BLaER1 treated with 17β-estradiol and CSF1 and Interleukin-3, amounts not matched to agents 10 nM and 100 nM (cell line): ENCODE measurements at regions not wholly inside any gene's neighbourhood (a gene's known extent, or its start where the extent isn't known, plus 50 kb on each side); places are given as distances from the start of the nearest gene placed in this dataset.
A peak's percentile ranks its signal among the peaks of the same experiment; 100 is the strongest.

Source experiments
- H3K27ac ChIP-seq, 11 experiments: shearing (Covaris generic); formaldehyde crosslinking; 2 replicates each; pipeline ENCODE4 v1.8.1; 2022
- H3K27me3 ChIP-seq, 11 experiments: shearing (Covaris generic); formaldehyde crosslinking; 2 replicates each; pipeline ENCODE4 v1.8.1; 2022
- H3K36me3 ChIP-seq, 11 experiments: shearing (Covaris generic); formaldehyde crosslinking; 2 replicates each; pipeline ENCODE4 v1.8.1; 2022
- H3K4me1 ChIP-seq, 10 experiments: shearing (Covaris generic); formaldehyde crosslinking; 2 replicates each; pipeline ENCODE4 v1.8.1; 2022
- H3K4me2 ChIP-seq, 11 experiments: shearing (Covaris generic); formaldehyde crosslinking; 2 replicates each; pipeline ENCODE4 v1.8.1; 2022
- H3K4me3 ChIP-seq, 10 experiments: shearing (Covaris generic); formaldehyde crosslinking; 2 replicates each; pipeline ENCODE4 v1.8.1; 2022
- H3K9ac ChIP-seq, 11 experiments: shearing (Covaris generic); formaldehyde crosslinking; 2 replicates each; pipeline ENCODE4 v1.8.1; 2022
- H3K9me3 ChIP-seq, 11 experiments: shearing (Covaris generic); formaldehyde crosslinking; replicated peaks in 1 of 11; 2 replicates each; pipeline ENCODE4 v1.8.1; 2022
- H4K20me1 ChIP-seq, 11 experiments: shearing (Covaris generic); formaldehyde crosslinking; 2 replicates each; pipeline ENCODE4 v1.8.1; 2022
- Cebpa-rat ChIP-seq, 11 experiments: shearing (Covaris generic); IDR thresholded peaks; 2 replicates each; pipeline ENCODE4 v1.8.1; 2022

GRCh38 chr20:57795977-57796560, 86.3 kb upstream of the PMEPA1 start:
- Histone ChIP-seq H3K27me3 (no peaks in the 10 kb centered on the region), H3K9me3 (no peaks in the 10 kb centered on the region), H3K36me3 (no peaks in the 10 kb centered on the region), H3K4me3 (no peak overlapping the region), H3K9ac (no peak overlapping the region), H3K4me2 (no peak overlapping the region), H3K27ac (no peak overlapping the region), H3K4me1 (peaks cover 19 to 34% (median 25%) of the 10 kb centered on the region in 10 experiments), H4K20me1 (no peaks in the 10 kb centered on the region; a peak in 1 of 22 replicates)
- no peak for TF ChIP-seq Cebpa-rat (IDR thresholded peaks at IDR 0.05)

GRCh38 chr20:57795342-57795697, 85.5 kb upstream of the PMEPA1 start:
- no peaks in the 10 kb centered on the region for H3K36me3 ChIP-seq
- TF ChIP-seq Cebpa-rat (IDR thresholded peaks at IDR 0.05): no peak
- H3K9ac ChIP-seq: no peak overlapping the region
- peaks cover 26 to 36% (median 28%) of the 10 kb centered on the region in 10 experiments for H3K4me1 ChIP-seq
- no peak overlapping the region for H3K27ac ChIP-seq
- H3K27me3 ChIP-seq: no peaks in the 10 kb centered on the region
- H3K4me2 ChIP-seq: peak overlapping the region in 3 of 11 experiments; percentile 2 to 26 (median 7); a peak in 1 of 22 replicates
- no peaks in the 10 kb centered on the region; a peak in 1 of 22 replicates for H4K20me1 ChIP-seq
- H3K9me3 ChIP-seq: no peaks in the 10 kb centered on the region
- H3K4me3 ChIP-seq: no peak overlapping the region

DNA sequence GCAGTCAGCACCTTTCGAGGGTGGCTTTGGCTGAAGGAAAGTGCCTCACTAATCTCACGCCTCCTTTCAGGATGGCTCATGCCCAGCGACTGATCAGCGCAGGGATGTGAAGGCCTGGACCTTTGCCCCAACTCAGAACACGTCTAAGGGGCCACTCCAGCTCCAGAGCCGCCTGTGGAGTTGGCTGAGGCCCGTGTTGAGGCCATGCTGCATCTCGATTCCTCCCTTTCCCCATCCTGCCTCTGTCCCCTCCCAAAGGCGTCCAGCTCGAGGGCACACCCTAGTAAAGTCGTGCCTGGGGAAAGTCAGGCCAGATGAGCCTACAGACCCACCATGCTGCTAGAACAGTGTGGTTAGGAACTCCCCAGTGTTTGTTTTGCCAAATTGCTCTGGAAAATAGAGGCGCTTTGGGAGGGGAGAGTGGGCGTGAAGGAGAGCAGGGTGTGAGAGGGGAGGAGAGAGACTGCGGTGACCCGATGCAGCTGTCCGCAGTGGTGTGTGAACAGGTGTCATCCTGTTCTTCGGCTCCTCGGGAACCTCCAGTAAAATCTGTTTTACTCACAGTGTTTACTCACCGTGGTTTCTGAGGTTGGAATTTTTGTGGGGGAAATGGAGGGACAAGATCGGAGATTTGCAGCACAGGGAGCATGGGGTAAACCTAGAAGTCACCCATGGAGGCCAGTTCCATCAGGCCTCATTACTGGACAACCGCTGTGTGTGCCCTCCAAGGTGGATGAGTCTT, 85.0 kb upstream of the PMEPA1 start:
- H3K4me3 ChIP-seq: no peak overlapping the region
- H3K27me3 ChIP-seq: no peaks in the 10 kb centered on the region
- H3K9ac ChIP-seq: no peak overlapping the region
- H3K36me3 ChIP-seq: no peaks in the 10 kb centered on the region
- H3K27ac ChIP-seq: no peak overlapping the region
- H3K9me3 ChIP-seq: no peaks in the 10 kb centered on the region
- peak overlapping the region in 3 of 11 experiments; percentile 2 to 26 (median 7); a peak in 1 of 22 replicates for H3K4me2 ChIP-seq
- H3K4me1 ChIP-seq: peaks cover 30 to 42% (median 33%) of the 10 kb centered on the region in 10 experiments
- no peak for TF ChIP-seq Cebpa-rat (IDR thresholded peaks at IDR 0.05)
- H4K20me1 ChIP-seq: no peaks in the 10 kb centered on the region; a peak in 1 of 22 replicates

GRCh38 chr20:57794036-57794435, 84.2 kb upstream of the PMEPA1 start:
- no peak overlapping the region for H3K27ac ChIP-seq
- H4K20me1 ChIP-seq: no peaks in the 10 kb centered on the region; a peak in 1 of 22 replicates
- no peaks in the 10 kb centered on the region for H3K27me3 ChIP-seq

DNA sequence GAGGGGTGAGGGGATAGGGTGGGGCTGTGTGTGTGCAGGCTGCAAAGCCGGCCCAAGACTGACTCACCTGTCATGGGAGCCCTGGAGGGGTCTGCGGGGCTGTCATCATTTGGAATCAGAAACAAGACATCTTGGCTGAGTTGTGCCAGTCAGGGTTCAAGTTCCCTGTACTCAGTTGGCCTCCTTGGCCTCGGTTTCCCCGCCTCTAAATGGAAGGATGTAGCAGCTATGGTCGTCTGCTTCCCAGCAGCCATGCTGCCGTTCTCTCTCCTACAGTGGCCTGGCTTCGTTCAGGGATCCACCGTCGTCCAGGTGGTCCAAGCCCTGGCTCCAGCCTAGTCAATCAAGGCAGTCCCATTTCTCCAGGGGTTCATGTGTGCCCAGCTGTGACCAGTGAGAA, 83.6 kb upstream of the PMEPA1 start:
- no peak overlapping the region for H3K27ac ChIP-seq
- peaks cover 31 to 54% (median 41%) of the 10 kb centered on the region in 10 experiments for H3K4me1 ChIP-seq

More at GRCh38 chr20:57794036-57794435, 84.2 kb upstream of the PMEPA1 start:
- TF ChIP-seq Cebpa-rat (IDR thresholded peaks at IDR 0.05): no peak
- Histone ChIP-seq H3K4me2 (no peak overlapping the region), H3K4me1 (peaks cover 30 to 48% (median 35%) of the 10 kb centered on the region in 10 experiments), H3K4me3 (no peak overlapping the region), H3K9me3 (no peaks in the 10 kb centered on the region), H3K9ac (no peak overlapping the region), H3K36me3 (no peaks in the 10 kb centered on the region)

GRCh38 chr20:57792386-57793080, 82.7 kb upstream of the PMEPA1 start:
- Histone ChIP-seq H3K27me3 (no peaks in the 10 kb centered on the region), H3K9me3 (no peaks in the 10 kb centered on the region), H3K4me1 (peaks cover 31 to 56% (median 44%) of the 10 kb centered on the region in 10 experiments), H3K36me3 (no peaks in the 10 kb centered on the region), H3K4me2 (peak overlapping the region; percentile 57 to 89 (median 75)), H3K4me3 (no peak overlapping the region), H3K27ac (peak overlapping the region; percentile 15 to 65 (median 36); a peak in 19 of 22 replicates), H4K20me1 (no peaks in the 10 kb centered on the region; a peak in 1 of 22 replicates), H3K9ac (peak overlapping the region in 8 of 11 experiments; percentile 5 to 36 (median 16); a peak in 6 of 22 replicates)
- no peak for TF ChIP-seq Cebpa-rat (IDR thresholded peaks at IDR 0.05)

More for the DNA sequence above, 83.6 kb upstream of the PMEPA1 start:
- no peaks in the 10 kb centered on the region for H3K9me3 ChIP-seq
- TF ChIP-seq Cebpa-rat (IDR thresholded peaks at IDR 0.05): no peak
- no peak overlapping the region for H3K4me3 ChIP-seq
- H3K9ac ChIP-seq: no peak overlapping the region
- no peaks in the 10 kb centered on the region; a peak in 1 of 22 replicates for H4K20me1 ChIP-seq
- H3K4me2 ChIP-seq: no peak overlapping the region
- no peaks in the 10 kb centered on the region for H3K27me3 ChIP-seq
- H3K36me3 ChIP-seq: no peaks in the 10 kb centered on the region

DNA sequence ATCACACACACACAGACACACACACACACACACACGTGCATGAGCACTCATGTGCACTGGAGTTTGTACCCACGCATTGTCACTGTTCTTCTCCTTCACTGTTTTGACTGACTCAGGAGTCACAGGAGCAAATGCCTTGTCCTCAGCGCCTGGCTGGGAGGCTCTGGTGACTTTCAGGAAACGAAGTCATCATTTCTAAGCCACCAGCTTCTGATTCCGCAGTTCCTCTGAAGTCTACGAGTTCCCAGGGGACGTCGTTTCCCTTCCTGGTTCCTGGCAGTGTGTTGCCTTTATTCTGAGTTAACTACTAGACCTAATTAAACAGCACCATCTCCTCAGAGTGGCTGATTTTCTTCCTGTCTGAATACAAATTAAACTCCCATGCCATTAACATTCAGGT, 82.2 kb upstream of the PMEPA1 start:
- Histone ChIP-seq H3K9ac (peak overlapping the region in 8 of 11 experiments; percentile 5 to 36 (median 16); a peak in 6 of 22 replicates), H3K36me3 (no peaks in the 10 kb centered on the region), H3K9me3 (no peaks in the 10 kb centered on the region), H3K4me2 (peak overlapping the region; percentile 57 to 89 (median 75)), H3K27ac (peak overlapping the region; percentile 15 to 65 (median 36); a peak in 18 of 22 replicates), H3K4me3 (no peak overlapping the region), H3K27me3 (no peaks in the 10 kb centered on the region), H4K20me1 (no peaks in the 10 kb centered on the region; a peak in 1 of 22 replicates), H3K4me1 (peaks cover 33 to 56% (median 44%) of the 10 kb centered on the region in 10 experiments)
- TF ChIP-seq Cebpa-rat (IDR thresholded peaks at IDR 0.05): no peak

- Histone ChIP-seq H3K4me2 (peak overlapping the region; percentile 57 to 89 (median 75)), H3K27ac (peak overlapping the region in 8 of 11 experiments; percentile 0 to 55 (median 29); a peak in 10 of 22 replicates), H3K9me3 (no peaks in the 10 kb centered on the region), H4K20me1 (no peaks in the 10 kb centered on the region; a peak in 1 of 22 replicates), H3K9ac (0 out of 22 replicates have a peak overlapping the region, but pooled peaks of 1 of the 11 experiments have one; percentile 12), H3K36me3 (no peaks in the 10 kb centered on the region), H3K27me3 (no peaks in the 10 kb centered on the region), H3K4me3 (no peak overlapping the region), H3K4me1 (peaks cover 34 to 56% (median 44%) of the 10 kb centered on the region in 10 experiments)
- TF ChIP-seq Cebpa-rat (IDR thresholded peaks at IDR 0.05): no peak
Measured at GRCh38 chr20:57791178-57791962, 81.6 kb upstream of the PMEPA1 start.
